Activated CD8-positive, alpha-beta memory T cell treated with anti-CD3 and anti-CD28 coated beads, Interleukin-2, amount 10 ng/mL, durations not matched to agents 7 days and 5 days (primary cell): ENCODE measurements at regions not wholly inside any gene's neighbourhood (a gene's known extent, or its start where the extent isn't known, plus 50 kb on each side); places are given as distances from the start of the nearest gene placed in this dataset.
"Not testable (repeated sequence)": the region's sequence is repeated elsewhere in the genome, so short reads cannot be mapped to it uniquely, and the experiment has no call there.

ENCODE experiments used
- ATAC-seq: fragments of 150-1000 bp; cut with Tn5 transposase; one replicate; pipeline ENCODE4 v1.10.0; 2021; ENCODE audit warnings: moderate library complexity
- CTCF ChIA-PET: fragments of 350-600 bp; sonication (Branson Sonifier 250); formaldehyde crosslinking; loops from one replicate; lab custom pipeline; 2021; ENCODE audit warnings: antibody characterized with exemption; lab: Charles Lee
- DNase-seq: peaks from one replicate; pipeline ENCODE4 v3.0.0-alpha.2; 2020
- H3K27ac Mint-ChIP-seq: one replicate; pipeline ENCODE4 v1.8.0; 2021; ENCODE audit warnings: mild to moderate bottlenecking, mixed read lengths
- H3K27me3 Mint-ChIP-seq: one replicate; pipeline ENCODE4 v1.8.0; 2021; ENCODE audit warnings: mixed read lengths
- H3K36me3 Mint-ChIP-seq: one replicate; pipeline ENCODE4 v1.8.0; 2021; ENCODE audit warnings: mild to moderate bottlenecking, mixed read lengths
- H3K4me1 Mint-ChIP-seq: one replicate; pipeline ENCODE4 v1.8.0; 2021; ENCODE audit warnings: mixed read lengths
- H3K4me3 Mint-ChIP-seq: one replicate; pipeline ENCODE4 v1.8.0; 2021; ENCODE audit warnings: mild to moderate bottlenecking, moderate library complexity, mixed read lengths
- H3K9me3 Mint-ChIP-seq: one replicate; pipeline ENCODE4 v1.8.0; 2022; ENCODE audit warnings: low read depth, mixed read lengths

DNA sequence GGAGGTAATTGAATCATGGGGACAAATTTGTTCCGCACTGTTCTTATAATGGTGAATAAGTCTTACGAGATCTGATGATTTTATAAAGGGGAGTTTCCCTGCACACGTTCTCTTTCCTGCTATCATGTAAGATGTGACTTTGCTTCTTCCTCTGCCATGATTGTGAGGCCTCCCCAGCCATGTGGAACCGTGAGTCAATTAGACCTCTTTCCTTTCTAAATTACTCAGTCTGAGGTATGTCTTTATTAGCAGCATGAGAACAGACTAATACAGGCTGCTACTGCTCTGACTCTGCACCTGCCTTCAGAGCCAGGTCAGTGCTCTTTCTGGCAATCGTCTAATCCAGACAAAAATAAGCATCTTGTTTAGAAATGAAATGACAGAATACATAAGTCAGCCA, 479.2 kb upstream of the TUSC1 start:
- no peaks in the 10 kb centered on the region for H3K36me3 Mint-ChIP-seq
- no peaks in the 10 kb centered on the region for H3K27me3 Mint-ChIP-seq
- H3K27ac Mint-ChIP-seq: no peak overlapping the region
- no peak for ATAC-seq
- peaks cover 6% of the 10 kb centered on the region for H3K9me3 Mint-ChIP-seq
- CTCF ChIA-PET: no interaction called here
- no peak overlapping the region for H3K4me3 Mint-ChIP-seq
- H3K4me1 Mint-ChIP-seq: no peaks in the 10 kb centered on the region
- DNase-seq: no peak

DNA sequence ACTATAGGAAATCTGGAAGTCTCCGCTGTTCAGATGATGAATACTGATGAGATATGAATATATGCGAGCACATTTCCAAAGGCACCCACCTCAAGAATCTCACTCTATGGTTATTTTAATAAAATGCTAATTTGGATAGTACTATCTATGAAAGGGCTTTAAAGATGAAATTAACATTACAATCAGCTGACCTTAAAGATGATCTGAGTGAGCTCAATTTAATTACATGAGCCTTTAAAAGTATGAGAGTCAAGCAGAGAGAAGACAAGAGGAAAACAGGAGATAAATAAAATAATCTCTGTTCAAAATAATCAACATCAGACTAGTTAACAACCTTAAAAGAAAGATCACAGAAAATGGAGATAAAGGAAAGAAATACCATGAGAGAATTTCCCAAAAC, 474.1 kb upstream of the TUSC1 start:
- Mint-ChIP-seq H3K4me3 (no peak overlapping the region), H3K27ac (no peak overlapping the region), H3K4me1 (no peaks in the 10 kb centered on the region), H3K9me3 (no peaks in the 10 kb centered on the region), H3K36me3 (no peaks in the 10 kb centered on the region), H3K27me3 (no peaks in the 10 kb centered on the region)
- ATAC-seq (no peak), DNase-seq (no peak)
- CTCF ChIA-PET: no interaction called here

DNA sequence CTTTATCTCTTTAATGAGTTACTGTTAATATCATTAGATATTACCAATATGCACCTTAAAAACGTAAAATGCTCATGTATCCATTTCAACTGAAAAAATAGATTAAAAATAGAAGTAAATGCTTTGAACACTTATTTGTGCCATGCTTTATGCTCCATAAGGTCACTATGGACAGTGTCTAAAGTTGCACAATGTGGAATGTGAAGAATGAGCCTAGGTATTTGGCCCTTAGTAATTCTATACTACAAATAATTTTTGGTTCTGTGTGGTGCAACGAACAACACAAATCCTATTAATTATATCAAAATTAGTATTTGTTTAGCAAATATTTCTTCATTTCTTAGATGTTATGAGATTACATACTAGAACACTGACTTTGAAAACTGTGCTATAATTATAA, 469.9 kb upstream of the TUSC1 start:
- Mint-ChIP-seq H3K27me3 (no peaks in the 10 kb centered on the region), H3K27ac (no peak overlapping the region), H3K36me3 (no peaks in the 10 kb centered on the region), H3K4me3 (no peak overlapping the region), H3K4me1 (no peaks in the 10 kb centered on the region), H3K9me3 (no peaks in the 10 kb centered on the region)
- CTCF ChIA-PET: no interaction called here
- DNase-seq: no peak
- ATAC-seq: no peak

DNA sequence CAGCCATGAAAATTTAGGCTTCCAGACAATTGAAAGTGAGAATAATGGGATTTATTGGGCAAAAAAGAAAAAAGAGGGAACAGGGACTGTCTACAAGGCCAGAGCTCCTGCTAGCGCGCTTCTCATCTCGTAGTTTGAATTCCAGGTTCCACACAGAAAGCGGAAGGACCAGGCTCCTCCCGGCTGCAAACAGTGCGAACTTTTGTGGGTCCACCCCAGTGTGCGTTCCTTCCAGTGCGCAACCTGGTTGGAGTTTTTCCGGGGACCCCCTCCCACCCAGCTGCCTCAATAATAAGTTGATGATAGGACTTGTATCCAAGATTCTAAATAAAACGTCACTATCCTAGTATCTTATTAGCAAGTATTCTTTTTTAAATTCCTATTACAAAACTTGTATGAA, 467.7 kb upstream of the TUSC1 start:
- Mint-ChIP-seq H3K27ac (no peak overlapping the region), H3K27me3 (no peaks in the 10 kb centered on the region), H3K36me3 (no peaks in the 10 kb centered on the region), H3K9me3 (peaks cover 2% of the 10 kb centered on the region), H3K4me1 (no peaks in the 10 kb centered on the region), H3K4me3 (no peak overlapping the region)
- no peak for ATAC-seq
- CTCF ChIA-PET: interaction anchor here (0.6 kb wide), 1 partner anchor 1028 kb away, joined by 3 read pairs; no protein-coding TSS in a partner anchor
- no peak for DNase-seq

DNA sequence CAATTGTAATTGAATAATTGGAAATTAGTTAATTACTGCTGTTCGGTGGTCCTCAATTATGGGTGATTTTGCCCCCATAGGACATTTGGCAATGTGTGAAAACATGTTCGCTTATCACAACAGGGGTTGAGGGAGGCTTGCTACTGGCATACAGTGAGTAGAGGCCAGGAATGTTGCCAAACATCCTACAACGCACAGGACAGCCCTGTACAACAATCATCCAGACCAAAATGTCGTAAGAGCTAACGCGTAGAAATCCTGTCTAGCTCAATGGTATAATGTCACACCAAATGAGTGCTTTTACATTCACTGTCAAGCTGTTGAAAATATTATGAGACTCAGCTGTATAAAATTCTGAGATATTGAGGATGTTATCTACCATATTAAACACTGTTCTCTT, 464.4 kb upstream of the TUSC1 start:
- Mint-ChIP-seq H3K9me3 (peaks cover 4% of the 10 kb centered on the region), H3K4me1 (no peaks in the 10 kb centered on the region), H3K27me3 (no peaks in the 10 kb centered on the region), H3K4me3 (no peak overlapping the region), H3K36me3 (no peaks in the 10 kb centered on the region), H3K27ac (no peak overlapping the region)
- ATAC-seq: no peak
- no peak for DNase-seq
- CTCF ChIA-PET: no interaction called here

DNA sequence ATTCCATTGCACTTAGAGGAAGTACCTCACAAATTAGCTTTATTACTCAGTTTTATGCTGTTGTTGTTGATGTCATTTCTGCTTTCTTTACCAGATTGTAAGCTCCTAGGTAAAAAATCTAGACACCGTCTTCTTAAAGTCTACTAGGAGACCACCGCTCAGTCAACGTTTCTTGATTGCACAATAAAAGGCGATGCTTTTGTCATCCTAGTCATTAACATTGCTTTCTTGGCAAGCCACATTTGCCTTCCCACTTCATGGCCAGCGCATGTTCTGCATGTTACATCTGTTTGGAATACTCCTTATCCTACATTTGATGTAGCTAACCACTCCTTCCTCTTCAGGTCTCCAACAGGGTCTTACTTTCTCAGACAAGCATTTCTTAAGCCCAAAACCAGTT, 464.0 kb upstream of the TUSC1 start:
- H3K9me3 Mint-ChIP-seq: peaks cover 4% of the 10 kb centered on the region
- no peaks in the 10 kb centered on the region for H3K36me3 Mint-ChIP-seq
- no peak overlapping the region for H3K27ac Mint-ChIP-seq
- H3K27me3 Mint-ChIP-seq: no peaks in the 10 kb centered on the region
- DNase-seq: no peak
- no peaks in the 10 kb centered on the region for H3K4me1 Mint-ChIP-seq
- H3K4me3 Mint-ChIP-seq: no peak overlapping the region
- no peak for ATAC-seq
- CTCF ChIA-PET: no interaction called here

DNA sequence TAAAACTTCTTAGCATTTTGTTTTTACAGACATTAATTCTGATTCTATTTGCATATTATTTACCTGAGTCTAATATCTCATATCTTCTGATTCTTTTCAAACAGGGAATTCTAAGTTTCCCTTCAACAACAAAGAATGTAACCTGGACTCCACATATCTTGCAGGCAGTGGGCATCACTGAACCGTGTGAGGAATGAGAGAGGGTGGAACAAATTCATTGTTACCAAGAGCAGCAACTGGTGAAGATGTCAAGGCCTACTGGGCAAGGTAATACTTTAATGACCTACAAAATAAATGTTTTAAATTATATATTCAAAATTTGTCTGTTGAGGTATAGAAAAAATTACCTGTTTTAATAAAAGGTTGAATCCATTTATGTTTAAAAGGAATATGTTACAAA, 455.3 kb upstream of the TUSC1 start:
- no peak overlapping the region for H3K27ac Mint-ChIP-seq
- no peaks in the 10 kb centered on the region for H3K36me3 Mint-ChIP-seq
- no peaks in the 10 kb centered on the region for H3K4me1 Mint-ChIP-seq
- DNase-seq (no peak), ATAC-seq (no peak)
- CTCF ChIA-PET: no interaction called here
- no peak overlapping the region for H3K4me3 Mint-ChIP-seq
- H3K9me3 Mint-ChIP-seq: no peaks in the 10 kb centered on the region
- no peaks in the 10 kb centered on the region for H3K27me3 Mint-ChIP-seq

DNA sequence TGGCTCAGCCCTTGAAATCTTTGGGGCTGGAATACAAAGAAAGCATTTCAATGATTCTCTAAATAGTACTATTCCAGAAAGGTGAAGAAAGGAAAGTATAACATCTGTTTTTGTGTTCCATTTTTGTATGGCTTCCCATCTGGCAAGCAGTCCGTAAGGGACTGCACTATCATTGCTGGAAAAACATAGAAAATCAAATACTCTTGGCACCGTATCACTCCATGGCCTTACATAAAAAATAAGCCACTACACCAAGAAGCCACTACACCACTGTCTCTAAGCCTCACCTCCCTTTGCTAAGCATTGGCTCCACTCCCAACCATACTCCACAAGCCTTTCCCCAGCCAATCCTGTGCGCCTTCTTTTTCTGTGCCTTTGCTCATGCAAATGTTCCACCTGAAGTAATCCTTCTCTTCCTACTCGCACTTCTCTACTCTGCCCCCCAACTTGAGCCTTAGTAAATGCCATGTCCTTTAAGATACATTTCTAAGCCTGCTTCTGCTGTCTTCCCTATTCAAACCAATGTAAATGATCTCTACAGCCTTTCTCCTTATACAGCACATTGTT, 454.6 kb upstream of the TUSC1 start:
- H3K36me3 Mint-ChIP-seq: no peaks in the 10 kb centered on the region
- no peak overlapping the region for H3K27ac Mint-ChIP-seq
- H3K4me1 Mint-ChIP-seq: no peaks in the 10 kb centered on the region
- DNase-seq (no peak), ATAC-seq (no peak)
- H3K27me3 Mint-ChIP-seq: no peaks in the 10 kb centered on the region
- no peak overlapping the region for H3K4me3 Mint-ChIP-seq
- no peaks in the 10 kb centered on the region for H3K9me3 Mint-ChIP-seq
- CTCF ChIA-PET: no interaction called here

DNA sequence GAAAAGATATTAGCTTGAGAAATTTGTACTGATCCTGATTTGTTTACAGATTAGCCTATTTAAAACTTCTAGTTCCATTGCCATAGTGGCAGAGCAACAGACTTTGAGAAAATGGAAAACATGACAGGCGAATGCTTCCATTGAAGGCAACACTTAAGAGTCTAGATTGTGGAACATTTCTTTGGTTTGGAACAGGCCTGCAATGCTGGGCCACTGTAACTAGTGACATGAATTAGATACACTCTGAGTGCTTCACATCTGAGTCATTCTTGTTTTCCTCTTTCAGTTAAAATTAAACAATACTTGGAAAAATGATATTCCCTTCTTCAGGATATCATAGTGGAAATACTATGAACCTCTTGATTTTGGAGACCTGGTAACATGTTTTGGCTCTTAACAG, 453.6 kb upstream of the TUSC1 start:
- Mint-ChIP-seq H3K9me3 (peaks cover 3% of the 10 kb centered on the region), H3K27ac (no peak overlapping the region), H3K4me3 (no peak overlapping the region), H3K4me1 (no peaks in the 10 kb centered on the region), H3K36me3 (no peaks in the 10 kb centered on the region), H3K27me3 (no peaks in the 10 kb centered on the region)
- ATAC-seq (no peak), DNase-seq (no peak)
- CTCF ChIA-PET: no interaction called here

DNA sequence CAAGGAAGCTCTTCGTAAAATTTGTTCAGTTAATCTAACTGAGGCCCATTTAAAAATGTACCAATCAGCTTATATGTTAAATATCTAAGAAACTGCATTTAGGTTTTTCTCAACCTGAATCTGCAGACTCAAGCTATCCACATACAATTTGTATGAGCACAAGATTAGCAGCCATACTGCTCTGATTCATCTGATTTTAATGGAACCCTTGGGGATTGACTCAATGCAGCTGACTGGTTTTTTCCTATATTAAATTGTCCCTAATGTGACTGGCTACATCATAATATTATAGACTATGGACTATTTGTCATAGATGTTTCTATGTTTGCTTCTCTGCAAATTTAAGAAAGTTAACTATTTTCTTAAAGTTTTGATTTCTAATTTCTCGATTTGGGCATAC, 451.0 kb upstream of the TUSC1 start:
- H3K4me3 Mint-ChIP-seq: no peak overlapping the region
- DNase-seq: no peak
- CTCF ChIA-PET: no interaction called here
- no peaks in the 10 kb centered on the region for H3K36me3 Mint-ChIP-seq
- H3K27me3 Mint-ChIP-seq: no peaks in the 10 kb centered on the region
- H3K9me3 Mint-ChIP-seq: peaks cover 7% of the 10 kb centered on the region
- ATAC-seq: no peak
- H3K4me1 Mint-ChIP-seq: no peaks in the 10 kb centered on the region
- no peak overlapping the region for H3K27ac Mint-ChIP-seq

DNA sequence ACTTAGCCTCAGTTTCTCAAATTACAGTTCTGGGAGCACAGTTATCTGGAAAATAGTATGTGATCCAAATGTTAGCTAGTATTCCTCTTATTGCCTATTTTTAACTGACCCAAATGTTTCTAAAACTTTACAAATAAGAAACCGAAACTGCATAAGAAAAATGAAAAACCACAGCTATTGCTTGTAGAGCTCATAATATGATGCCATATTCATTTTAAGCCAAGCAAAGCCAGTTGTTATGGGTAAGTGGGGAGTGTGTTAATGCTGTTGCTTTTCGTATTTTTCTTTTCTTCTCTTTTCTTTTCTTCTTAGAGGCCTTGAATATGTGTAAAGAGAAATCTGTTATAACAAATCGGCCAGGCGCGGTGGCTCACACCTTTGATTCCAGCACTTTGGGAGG, 447.4 kb upstream of the TUSC1 start:
- Mint-ChIP-seq H3K27me3 (no peaks in the 10 kb centered on the region), H3K9me3 (peaks cover 11% of the 10 kb centered on the region), H3K4me1 (no peaks in the 10 kb centered on the region), H3K36me3 (no peaks in the 10 kb centered on the region), H3K27ac (no peak overlapping the region), H3K4me3 (no peak overlapping the region)
- ATAC-seq (no peak), DNase-seq (no peak)
- CTCF ChIA-PET: no interaction called here

DNA sequence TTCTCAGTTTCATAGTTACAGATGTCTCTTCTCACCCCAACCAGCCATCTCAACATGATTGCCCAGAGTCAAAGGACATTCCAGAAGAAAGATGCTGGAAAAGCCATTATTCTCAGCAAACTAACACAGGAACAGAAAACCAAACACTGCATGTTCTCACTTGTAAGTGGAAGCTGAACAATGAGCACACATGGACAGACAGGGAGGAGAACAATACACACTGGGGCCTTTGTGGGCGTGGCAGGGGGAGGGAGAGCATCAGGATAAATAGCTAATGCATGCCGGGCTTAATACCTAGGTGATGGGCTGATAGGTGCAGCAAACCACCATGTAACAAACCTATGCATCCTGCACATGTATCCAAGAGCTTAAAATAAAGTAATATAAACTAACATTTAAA, 437.8 kb upstream of the TUSC1 start:
- ATAC-seq, H3K36me3 Mint-ChIP-seq, H3K4me3 Mint-ChIP-seq, H3K4me1 Mint-ChIP-seq, CTCF ChIA-PET, DNase-seq, H3K27ac Mint-ChIP-seq, H3K27me3 Mint-ChIP-seq: not testable (repeated sequence)
- H3K9me3 Mint-ChIP-seq: peaks cover 16% of the 10 kb centered on the region

DNA sequence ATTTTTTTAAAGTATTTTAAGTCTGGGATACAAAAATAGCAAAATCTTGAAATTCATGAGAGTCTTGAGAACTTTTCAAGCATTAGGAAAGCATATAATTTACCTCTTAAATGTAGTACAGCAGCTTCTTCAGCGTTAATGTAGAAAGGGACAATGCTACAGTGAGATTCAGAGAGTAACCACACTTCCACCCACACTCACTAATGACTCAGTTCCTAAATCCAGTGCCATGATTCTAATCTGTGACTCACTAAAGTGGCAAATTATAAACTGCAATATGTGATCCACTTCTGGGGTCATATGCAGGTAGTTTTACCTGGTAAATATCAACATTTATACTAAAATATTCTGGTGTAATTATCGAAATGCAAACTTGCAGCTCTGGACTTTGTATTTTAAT, 434.5 kb upstream of the TUSC1 start:
- no peak overlapping the region for H3K4me3 Mint-ChIP-seq
- peaks cover 19% of the 10 kb centered on the region for H3K9me3 Mint-ChIP-seq
- no peaks in the 10 kb centered on the region for H3K4me1 Mint-ChIP-seq
- ATAC-seq (no peak), DNase-seq (no peak)
- no peaks in the 10 kb centered on the region for H3K27me3 Mint-ChIP-seq
- CTCF ChIA-PET: no interaction called here
- no peaks in the 10 kb centered on the region for H3K36me3 Mint-ChIP-seq
- no peak overlapping the region for H3K27ac Mint-ChIP-seq

DNA sequence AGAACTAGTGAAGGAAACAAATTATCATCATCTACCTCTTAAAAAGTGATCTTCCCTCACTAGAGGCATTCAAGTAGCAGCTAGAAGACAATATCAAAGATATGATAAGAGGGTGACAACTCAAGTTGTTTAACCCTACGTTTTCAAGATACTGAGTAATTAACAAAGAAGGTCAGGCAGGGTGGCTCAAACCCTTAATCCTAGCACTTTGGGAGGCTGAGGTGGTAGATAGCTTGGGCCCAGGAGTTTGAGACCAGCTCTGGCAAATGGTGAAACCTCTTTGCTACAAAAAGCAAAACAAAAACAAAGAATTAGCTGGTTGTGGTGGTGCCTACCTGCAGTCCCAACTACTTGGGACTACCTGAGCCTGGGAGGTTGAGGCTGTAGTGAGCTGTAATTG, 408.2 kb upstream of the TUSC1 start:
- Mint-ChIP-seq H3K27me3 (no peaks in the 10 kb centered on the region), H3K27ac (no peak overlapping the region), H3K4me3 (no peak overlapping the region), H3K36me3 (no peaks in the 10 kb centered on the region), H3K9me3 (peaks cover 11% of the 10 kb centered on the region), H3K4me1 (no peaks in the 10 kb centered on the region)
- ATAC-seq (no peak), DNase-seq (no peak)
- CTCF ChIA-PET: no interaction called here

DNA sequence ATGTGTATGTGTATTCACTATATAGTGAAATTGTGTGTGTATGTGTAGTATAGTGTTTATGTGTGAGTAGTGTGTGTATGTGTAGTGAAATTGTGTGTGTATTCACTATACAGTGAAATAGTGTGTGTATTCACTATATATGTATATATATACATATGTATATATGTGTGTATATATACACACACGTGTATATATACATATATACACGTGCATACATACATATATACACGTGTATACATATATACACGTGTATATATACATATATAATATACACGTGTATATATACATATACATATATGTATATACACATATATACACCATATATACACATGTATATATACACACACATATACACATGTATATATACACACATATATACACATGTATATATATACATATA, 403.6 kb upstream of the TUSC1 start:
- no peaks in the 10 kb centered on the region for H3K4me1 Mint-ChIP-seq
- ATAC-seq: no peak
- CTCF ChIA-PET: no interaction called here
- no peaks in the 10 kb centered on the region for H3K36me3 Mint-ChIP-seq
- no peak overlapping the region for H3K4me3 Mint-ChIP-seq
- DNase-seq: no peak
- H3K27ac Mint-ChIP-seq: no peak overlapping the region
- H3K27me3 Mint-ChIP-seq: no peaks in the 10 kb centered on the region
- peaks cover 18% of the 10 kb centered on the region for H3K9me3 Mint-ChIP-seq
